PFSK-1 (cell line): ENCODE measurements at regions not wholly inside any gene's neighbourhood (a gene's known extent, or its start where the extent isn't known, plus 50 kb on each side); places are given as distances from the start of the nearest gene placed in this dataset.

Source experiments
- FOXP2 ChIP-seq: optimal IDR thresholded peaks from 2 replicates; pipeline ENCODE3; 2011; ENCODE audit warnings: borderline replicate concordance, control low read depth, inconsistent platforms; ENCODE audit not compliant: insufficient read depth; ENCODE audit errors: extremely low read length, extremely low read depth
- POLR2AphosphoS5 ChIP-seq: IDR thresholded peaks from 2 replicates; pipeline ENCODE4 v1.6.1; 2012; ENCODE audit warnings: low read depth, mild to moderate bottlenecking, control low read depth, low read length, moderate library complexity
- SIN3A ChIP-seq: IDR thresholded peaks from 2 replicates; pipeline ENCODE4 v1.6.1; 2012; ENCODE audit warnings: mild to moderate bottlenecking, low read length, moderate library complexity, borderline replicate concordance; ENCODE audit not compliant: insufficient read depth
- TAF1 ChIP-seq: IDR thresholded peaks from 2 replicates; pipeline ENCODE4 v1.6.1; 2012; ENCODE audit warnings: low read length, control low read depth, borderline replicate concordance; ENCODE audit not compliant: insufficient read depth
- TF ChIP-seq, protein P1 (sequence below), 2 experiments: IDR thresholded peaks; 2 replicates each; pipeline versions ENCODE4 v1.6.1 to v1.8.0; 2011 to 2012; ENCODE audit warnings: low read depth in 2 of 2, low read length in 2 of 2, control low read depth in 1 of 2, inconsistent platforms in 1 of 2, mild to moderate bottlenecking in 1 of 2, moderate library complexity in 1 of 2; ENCODE audit not compliant: insufficient read depth in 1 of 2

DNA sequence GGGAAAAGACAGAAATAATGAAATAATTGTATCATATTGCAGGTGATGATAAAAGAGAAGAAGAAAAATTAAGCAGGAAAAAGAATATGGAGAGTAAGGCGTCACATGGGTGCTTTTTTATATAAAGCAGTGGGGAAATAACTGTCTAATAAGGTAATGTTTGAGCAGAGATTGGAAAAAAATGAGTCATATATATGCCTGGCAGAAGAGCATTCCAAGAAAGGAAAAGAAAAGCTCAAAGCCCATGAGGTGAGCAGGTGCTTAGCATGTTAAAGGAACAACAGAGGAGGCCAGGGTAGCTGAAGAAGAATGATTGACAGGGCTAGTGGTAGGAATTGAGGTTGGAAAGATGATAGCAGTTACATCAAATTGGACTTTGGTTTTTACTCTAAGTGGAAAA lies 739.5 kb downstream of the SORCS1 start:
- no peak for TF ChIP-seq FOXP2

DNA sequence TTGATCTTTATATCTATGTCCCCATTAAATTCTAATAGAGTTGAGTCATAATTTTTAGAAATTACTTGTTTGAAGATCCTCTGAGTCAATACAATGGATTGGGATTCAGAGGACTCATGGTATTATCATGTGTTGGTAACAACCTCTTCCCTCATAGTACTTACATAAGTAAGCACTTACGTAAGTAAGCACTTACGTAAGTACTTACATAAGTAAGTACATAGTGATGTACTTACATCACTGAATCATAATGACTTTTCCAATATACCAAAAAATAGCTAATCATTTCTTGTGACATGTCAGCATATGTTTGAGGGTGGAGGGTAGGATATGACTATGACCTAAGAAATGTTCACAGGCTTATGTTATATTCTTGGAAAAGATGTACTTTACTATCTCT lies 740.5 kb downstream of the SORCS1 start:
- TF ChIP-seq, protein P1, sequence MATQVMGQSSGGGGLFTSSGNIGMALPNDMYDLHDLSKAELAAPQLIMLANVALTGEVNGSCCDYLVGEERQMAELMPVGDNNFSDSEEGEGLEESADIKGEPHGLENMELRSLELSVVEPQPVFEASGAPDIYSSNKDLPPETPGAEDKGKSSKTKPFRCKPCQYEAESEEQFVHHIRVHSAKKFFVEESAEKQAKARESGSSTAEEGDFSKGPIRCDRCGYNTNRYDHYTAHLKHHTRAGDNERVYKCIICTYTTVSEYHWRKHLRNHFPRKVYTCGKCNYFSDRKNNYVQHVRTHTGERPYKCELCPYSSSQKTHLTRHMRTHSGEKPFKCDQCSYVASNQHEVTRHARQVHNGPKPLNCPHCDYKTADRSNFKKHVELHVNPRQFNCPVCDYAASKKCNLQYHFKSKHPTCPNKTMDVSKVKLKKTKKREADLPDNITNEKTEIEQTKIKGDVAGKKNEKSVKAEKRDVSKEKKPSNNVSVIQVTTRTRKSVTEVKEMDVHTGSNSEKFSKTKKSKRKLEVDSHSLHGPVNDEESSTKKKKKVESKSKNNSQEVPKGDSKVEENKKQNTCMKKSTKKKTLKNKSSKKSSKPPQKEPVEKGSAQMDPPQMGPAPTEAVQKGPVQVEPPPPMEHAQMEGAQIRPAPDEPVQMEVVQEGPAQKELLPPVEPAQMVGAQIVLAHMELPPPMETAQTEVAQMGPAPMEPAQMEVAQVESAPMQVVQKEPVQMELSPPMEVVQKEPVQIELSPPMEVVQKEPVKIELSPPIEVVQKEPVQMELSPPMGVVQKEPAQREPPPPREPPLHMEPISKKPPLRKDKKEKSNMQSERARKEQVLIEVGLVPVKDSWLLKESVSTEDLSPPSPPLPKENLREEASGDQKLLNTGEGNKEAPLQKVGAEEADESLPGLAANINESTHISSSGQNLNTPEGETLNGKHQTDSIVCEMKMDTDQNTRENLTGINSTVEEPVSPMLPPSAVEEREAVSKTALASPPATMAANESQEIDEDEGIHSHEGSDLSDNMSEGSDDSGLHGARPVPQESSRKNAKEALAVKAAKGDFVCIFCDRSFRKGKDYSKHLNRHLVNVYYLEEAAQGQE (IDR thresholded peaks at IDR 0.05; ENCODE audit: insufficient read depth in 1 of 2, low read depth in 2 of 2, low read length in 2 of 2), result no peak
- TF ChIP-seq POLR2AphosphoS5, result no peak

- no peak for TF ChIP-seq TAF1
- TF ChIP-seq FOXP2, result no peak
- no peak for TF ChIP-seq POLR2AphosphoS5
- no peak for TF ChIP-seq SIN3A
- TF ChIP-seq, protein P1 (IDR thresholded peaks at IDR 0.05; ENCODE audit: insufficient read depth in 1 of 2, low read depth in 2 of 2, low read length in 2 of 2), result no peak
These were observed 754.2 kb downstream of the SORCS1 start for GRCh38 chr10:106410331-106410730.

DNA sequence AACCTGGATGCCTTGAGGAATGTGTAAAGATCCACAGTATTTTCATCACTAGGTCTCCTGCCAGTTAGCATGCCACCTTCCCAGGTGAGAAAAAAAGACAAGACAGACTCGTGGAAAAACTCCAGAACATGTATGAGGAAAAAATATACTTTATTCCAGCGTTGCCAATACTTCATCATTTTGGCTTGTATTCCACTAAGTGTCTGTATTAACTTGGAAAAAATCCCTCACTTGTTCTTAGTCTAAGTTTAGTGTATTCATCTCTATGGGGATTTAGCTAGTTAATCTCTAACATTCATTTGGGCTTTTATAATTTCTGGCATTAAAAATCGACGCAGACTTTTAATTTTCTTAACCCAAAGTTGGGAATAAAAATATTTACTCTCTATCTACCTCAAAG lies 759.4 kb downstream of the SORCS1 start:
- TF ChIP-seq SIN3A (no peak), POLR2AphosphoS5 (no peak), FOXP2 (no peak), TAF1 (no peak)
- TF ChIP-seq, protein P1 (IDR thresholded peaks at IDR 0.05; ENCODE audit: insufficient read depth in 1 of 2, low read depth in 2 of 2, low read length in 2 of 2), result no peak

DNA sequence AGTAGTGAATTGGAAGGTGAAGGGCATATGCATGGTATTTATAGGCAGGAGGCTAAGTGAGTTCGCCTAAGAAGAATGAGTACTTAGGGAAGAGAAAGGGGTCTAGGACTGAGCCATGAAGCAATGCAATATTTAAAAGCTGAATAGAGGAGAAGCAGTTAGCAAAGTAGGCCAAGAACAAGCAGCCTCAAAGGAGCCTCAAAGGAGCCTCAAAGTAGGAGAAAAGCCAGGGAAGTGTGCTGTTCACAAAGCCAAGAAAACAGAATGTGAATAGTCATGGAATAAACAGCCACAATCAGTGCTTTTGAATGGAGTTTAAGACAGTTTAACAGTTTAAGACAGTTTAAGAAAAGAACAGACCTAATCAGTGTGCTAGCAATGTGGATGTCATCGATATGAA lies 762.0 kb downstream of the SORCS1 start:
- TF ChIP-seq FOXP2, result no peak
- TF ChIP-seq, protein P1 (IDR thresholded peaks at IDR 0.05; ENCODE audit: insufficient read depth in 1 of 2, low read depth in 2 of 2, low read length in 2 of 2), result no peak
- no peak for TF ChIP-seq POLR2AphosphoS5
- TF ChIP-seq TAF1, result no peak
- TF ChIP-seq SIN3A, result no peak
